A673 (cell line): ENCODE measurements at regions not wholly inside any gene's neighbourhood (a gene's known extent, or its start where the extent isn't known, plus 50 kb on each side); places are given as distances from the start of the nearest gene placed in this dataset.

Source experiments
- BruUV-seq: library from RNA; stranded (reverse); fragments of 400-500 nt; replicated peaks from 2 replicates; lab custom pipeline; 2021; lab: Mats Ljungman, UMichigan
- CTCF ChIA-PET: fragments of 300-600 bp; sonication (Branson Sonifier 250); formaldehyde crosslinking; loops from one replicate; lab custom pipeline; 2022; ENCODE audit warnings: antibody characterized with exemption; lab: Charles Lee
- POLR2A ChIA-PET: fragments of 300-600 bp; sonication (Branson Sonifier 250); formaldehyde crosslinking; loops from one replicate; lab custom pipeline; 2022; ENCODE audit warnings: antibody characterized with exemption; ENCODE audit not compliant: low non-redundant PET; lab: Charles Lee
- DNase-seq: peaks from one replicate; pipeline ENCODE4 v3.0.0-alpha.2; 2015; ENCODE audit warnings: low spot score
- H3K27ac ChIP-seq: fragments of 200-600 bp; sonication (generic); 2 replicates; pipeline ENCODE4 v1.5.1; 2016; ENCODE audit warnings: mixed run types, low read depth, mild to moderate bottlenecking, mixed read lengths, antibody characterized with exemption, low read length; ENCODE audit not compliant: poor library complexity, severe bottlenecking
- H3K27me3 ChIP-seq: fragments of 200-600 bp; sonication (generic); replicated peaks from 2 replicates; pipeline ENCODE4 v1.6.1; 2017; ENCODE audit warnings: mixed run types, low read depth, mild to moderate bottlenecking, mixed read lengths, antibody characterized with exemption, low read length; ENCODE audit not compliant: insufficient read depth, poor library complexity
- H3K36me3 ChIP-seq: fragments of 200-600 bp; sonication (generic); 2 replicates; pipeline ENCODE4 v1.6.1; 2016; ENCODE audit warnings: mixed run types, mild to moderate bottlenecking, mixed read lengths, antibody characterized with exemption, low read length; ENCODE audit not compliant: insufficient read depth, poor library complexity, severe bottlenecking
- H3K4me1 ChIP-seq: fragments of 200-600 bp; sonication (generic); 2 replicates; pipeline ENCODE4 v1.6.1; 2017; ENCODE audit warnings: mixed run types, mild to moderate bottlenecking, mixed read lengths, antibody characterized with exemption, low read length; ENCODE audit not compliant: insufficient read depth, poor library complexity, severe bottlenecking
- H3K4me3 ChIP-seq: fragments of 200-600 bp; sonication (generic); 2 replicates; pipeline ENCODE4 v1.5.1; 2016; ENCODE audit warnings: low read depth, mixed run types, mild to moderate bottlenecking, mixed read lengths, low read length; ENCODE audit not compliant: poor library complexity, severe bottlenecking
- H3K9me3 ChIP-seq: fragments of 200-600 bp; sonication (generic); 2 replicates; pipeline ENCODE4 v1.6.1; 2016; ENCODE audit warnings: mixed run types, low read depth, mild to moderate bottlenecking, mixed read lengths, antibody characterized with exemption, low read length; ENCODE audit not compliant: poor library complexity, severe bottlenecking
- EZH2 ChIP-seq: fragments of 200-600 bp; sonication (generic); IDR thresholded peaks from 2 replicates; pipeline ENCODE4 v1.6.1; 2017; ENCODE audit warnings: borderline replicate concordance, low read depth, mild to moderate bottlenecking, mixed read lengths, antibody characterized with exemption, low read length; ENCODE audit not compliant: poor library complexity, severe bottlenecking
- intact Hi-C: fragments of 100-400 bp; cut with micrococcal nuclease; formaldehyde crosslinking; loops from one replicate; pipeline ENCODE4 v1.10.0; 2022; ENCODE audit not compliant: unreplicated experiment
- TF ChIP-seq, protein P1 (sequence below): fragments of 300-800, 200-600 bp; sonication (generic); conservative IDR thresholded peaks from 2 replicates; pipeline ENCODE4 v1.5.1; 2017; ENCODE audit warnings: low read depth, mild to moderate bottlenecking, antibody characterized with exemption, low read length, moderate library complexity, mixed read lengths

GRCh38 chr12:24155042-24155441 is 205.6 kb upstream of the SOX5 start:
- Histone ChIP-seq H3K4me3 (no peak overlapping the region), H3K36me3 (no peaks in the 10 kb centered on the region), H3K4me1 (no peaks in the 10 kb centered on the region), H3K27me3 (no peaks in the 10 kb centered on the region), H3K27ac (no peak overlapping the region), H3K9me3 (no peaks in the 10 kb centered on the region)
- BruUV-seq, result no TSS peak
- CTCF ChIA-PET, result no interaction called here
- POLR2A ChIA-PET, result no interaction called here
- DNase-seq, result no peak
- intact Hi-C loops, result no loop called here
- TF ChIP-seq, protein P1, sequence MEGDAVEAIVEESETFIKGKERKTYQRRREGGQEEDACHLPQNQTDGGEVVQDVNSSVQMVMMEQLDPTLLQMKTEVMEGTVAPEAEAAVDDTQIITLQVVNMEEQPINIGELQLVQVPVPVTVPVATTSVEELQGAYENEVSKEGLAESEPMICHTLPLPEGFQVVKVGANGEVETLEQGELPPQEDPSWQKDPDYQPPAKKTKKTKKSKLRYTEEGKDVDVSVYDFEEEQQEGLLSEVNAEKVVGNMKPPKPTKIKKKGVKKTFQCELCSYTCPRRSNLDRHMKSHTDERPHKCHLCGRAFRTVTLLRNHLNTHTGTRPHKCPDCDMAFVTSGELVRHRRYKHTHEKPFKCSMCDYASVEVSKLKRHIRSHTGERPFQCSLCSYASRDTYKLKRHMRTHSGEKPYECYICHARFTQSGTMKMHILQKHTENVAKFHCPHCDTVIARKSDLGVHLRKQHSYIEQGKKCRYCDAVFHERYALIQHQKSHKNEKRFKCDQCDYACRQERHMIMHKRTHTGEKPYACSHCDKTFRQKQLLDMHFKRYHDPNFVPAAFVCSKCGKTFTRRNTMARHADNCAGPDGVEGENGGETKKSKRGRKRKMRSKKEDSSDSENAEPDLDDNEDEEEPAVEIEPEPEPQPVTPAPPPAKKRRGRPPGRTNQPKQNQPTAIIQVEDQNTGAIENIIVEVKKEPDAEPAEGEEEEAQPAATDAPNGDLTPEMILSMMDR, result no peak
- no peak for TF ChIP-seq EZH2

GRCh38 chr12:24153079-24153478 is 203.6 kb upstream of the SOX5 start:
- POLR2A ChIA-PET, result no interaction called here
- H3K27me3 ChIP-seq, result no peaks in the 10 kb centered on the region
- no peak overlapping the region for H3K27ac ChIP-seq
- intact Hi-C loops, result no loop called here
- DNase-seq, result no peak
- CTCF ChIA-PET, result no interaction called here
- H3K4me1 ChIP-seq, result no peaks in the 10 kb centered on the region
- no peaks in the 10 kb centered on the region for H3K9me3 ChIP-seq
- BruUV-seq, result no TSS peak
- H3K36me3 ChIP-seq, result no peaks in the 10 kb centered on the region
- H3K4me3 ChIP-seq, result no peak overlapping the region
- TF ChIP-seq, protein P1, result no peak
- no peak for TF ChIP-seq EZH2

- no TSS peak for BruUV-seq
- Histone ChIP-seq H3K4me3 (no peak overlapping the region), H3K27ac (no peak overlapping the region), H3K36me3 (no peaks in the 10 kb centered on the region), H3K9me3 (no peaks in the 10 kb centered on the region), H3K27me3 (no peaks in the 10 kb centered on the region), H3K4me1 (no peaks in the 10 kb centered on the region)
- ChIA-PET POLR2A (interaction anchor here (0.6 kb wide), 1 partner anchor 72 kb away, joined by 4 read pairs; no protein-coding TSS in a partner anchor), CTCF (no interaction called here)
- no peak for DNase-seq
- intact Hi-C loops, result no loop called here
- TF ChIP-seq, protein P1, result no peak
- no peak for TF ChIP-seq EZH2
Measured at GRCh38 chr12:24152270-24152669, 202.8 kb upstream of the SOX5 start.
